Loucy (cell line): ENCODE measurements at regions not wholly inside any gene's neighbourhood (a gene's known extent, or its start where the extent isn't known, plus 50 kb on each side); places are given as distances from the start of the nearest gene placed in this dataset.
"Not testable (repeated sequence)": the region's sequence is repeated elsewhere in the genome, so short reads cannot be mapped to it uniquely, and the experiment has no call there.

ENCODE experiments used
- H2AFZ ChIP-seq: fragments of 200-600 bp; sonication (generic); 2 replicates; pipeline ENCODE4 v1.6.0; 2016; ENCODE audit warnings: antibody characterized with exemption, mild to moderate bottlenecking, low read length, moderate library complexity
- H3F3A ChIP-seq: fragments of 200-600 bp; 2 replicates; pipeline ENCODE4 v1.6.0; 2016; ENCODE audit warnings: antibody characterized with exemption, low read depth, mild to moderate bottlenecking
- H3K27me3 ChIP-seq: fragments of 200-600 bp; sonication (generic); 2 replicates; pipeline ENCODE4 v1.6.1; 2014; ENCODE audit warnings: low read length, mild to moderate bottlenecking; ENCODE audit not compliant: insufficient read depth, poor library complexity, severe bottlenecking
- H3K36me3 ChIP-seq: fragments of 200-600 bp; sonication (generic); 2 replicates; pipeline ENCODE4 v1.6.1; 2016; ENCODE audit warnings: low read length; ENCODE audit not compliant: insufficient read depth
- H3K4me1 ChIP-seq: fragments of 200-600 bp; sonication (generic); 2 replicates; pipeline ENCODE4 v1.5.1; 2014; ENCODE audit warnings: low read length, mild to moderate bottlenecking; ENCODE audit not compliant: insufficient read depth, poor library complexity, severe bottlenecking
- H3K4me2 ChIP-seq: fragments of 200-600 bp; sonication (generic); 2 replicates; pipeline ENCODE4 v1.6.0; 2014; ENCODE audit warnings: antibody characterized with exemption, low read length, low read depth, mild to moderate bottlenecking; ENCODE audit not compliant: poor library complexity, severe bottlenecking
- H3K4me3 ChIP-seq: fragments of 200-600 bp; sonication (generic); 2 replicates; pipeline ENCODE4 v1.5.1; 2014; ENCODE audit warnings: low read length, mild to moderate bottlenecking, mixed read lengths; ENCODE audit not compliant: poor library complexity, severe bottlenecking
- H3K79me2 ChIP-seq: fragments of 200-600 bp; sonication (generic); 2 replicates; pipeline ENCODE4 v1.6.1; 2014; ENCODE audit warnings: low read length; ENCODE audit not compliant: insufficient read depth
- H3K9ac ChIP-seq: fragments of 200-600 bp; sonication (generic); 2 replicates; pipeline ENCODE4 v1.6.0; 2014; ENCODE audit warnings: mild to moderate bottlenecking, low read depth, low read length, moderate library complexity; ENCODE audit not compliant: poor library complexity, severe bottlenecking
- H3K9me2 ChIP-seq: fragments of 200-600 bp; sonication (generic); replicated peaks from 2 replicates; pipeline ENCODE4 v1.6.1; 2016; ENCODE audit warnings: low read depth, low read length, mixed read lengths
- H3K9me3 ChIP-seq: fragments of 200-600 bp; sonication (generic); 2 replicates; pipeline ENCODE4 v1.6.1; 2014; ENCODE audit warnings: mild to moderate bottlenecking, antibody characterized with exemption, low read length, low read depth; ENCODE audit not compliant: insufficient read depth
- H4K20me1 ChIP-seq: fragments of 200-600 bp; sonication (generic); 2 replicates; pipeline ENCODE4 v1.6.0; 2014; ENCODE audit warnings: antibody characterized with exemption, low read length, mild to moderate bottlenecking; ENCODE audit not compliant: insufficient read depth, poor library complexity, severe bottlenecking
- EZH2phosphoT487 ChIP-seq: fragments of 200-600 bp; IDR thresholded peaks from 2 replicates; pipeline ENCODE4 v1.6.1; 2018; ENCODE audit warnings: antibody characterized with exemption, mild to moderate bottlenecking, moderate library complexity, borderline replicate concordance
- TF ChIP-seq, protein P1 (sequence below): fragments of 200-600 bp; sonication (generic); conservative IDR thresholded peaks from 2 replicates; pipeline ENCODE4 v1.5.1; 2014; ENCODE audit warnings: mild to moderate bottlenecking, antibody characterized with exemption, low read length

DNA sequence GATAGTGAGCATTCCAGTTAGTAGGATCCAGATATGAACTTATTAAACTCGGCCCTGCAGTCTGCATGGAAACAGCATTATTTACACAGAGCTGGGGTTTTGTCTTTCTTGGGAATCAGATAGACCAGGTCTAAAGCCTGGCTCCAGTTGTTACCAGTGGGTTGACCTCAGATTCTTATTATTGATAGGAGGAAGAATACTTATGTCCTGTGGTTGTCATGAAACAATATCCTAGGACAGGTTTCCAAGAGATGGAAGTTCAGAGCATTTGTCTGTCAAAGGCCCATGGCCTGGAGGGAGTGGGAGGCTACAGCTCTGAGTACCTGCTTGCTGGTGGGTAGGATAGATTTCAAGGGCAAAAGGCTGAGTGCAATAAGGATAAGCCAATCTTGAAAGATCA is 129.2 kb downstream of the BOD1 start:
- Histone ChIP-seq H3K27me3 (no peaks in the 10 kb centered on the region), H3F3A (no peaks in the 10 kb centered on the region)
- no peak for TF ChIP-seq EZH2phosphoT487
- TF ChIP-seq, protein P1, sequence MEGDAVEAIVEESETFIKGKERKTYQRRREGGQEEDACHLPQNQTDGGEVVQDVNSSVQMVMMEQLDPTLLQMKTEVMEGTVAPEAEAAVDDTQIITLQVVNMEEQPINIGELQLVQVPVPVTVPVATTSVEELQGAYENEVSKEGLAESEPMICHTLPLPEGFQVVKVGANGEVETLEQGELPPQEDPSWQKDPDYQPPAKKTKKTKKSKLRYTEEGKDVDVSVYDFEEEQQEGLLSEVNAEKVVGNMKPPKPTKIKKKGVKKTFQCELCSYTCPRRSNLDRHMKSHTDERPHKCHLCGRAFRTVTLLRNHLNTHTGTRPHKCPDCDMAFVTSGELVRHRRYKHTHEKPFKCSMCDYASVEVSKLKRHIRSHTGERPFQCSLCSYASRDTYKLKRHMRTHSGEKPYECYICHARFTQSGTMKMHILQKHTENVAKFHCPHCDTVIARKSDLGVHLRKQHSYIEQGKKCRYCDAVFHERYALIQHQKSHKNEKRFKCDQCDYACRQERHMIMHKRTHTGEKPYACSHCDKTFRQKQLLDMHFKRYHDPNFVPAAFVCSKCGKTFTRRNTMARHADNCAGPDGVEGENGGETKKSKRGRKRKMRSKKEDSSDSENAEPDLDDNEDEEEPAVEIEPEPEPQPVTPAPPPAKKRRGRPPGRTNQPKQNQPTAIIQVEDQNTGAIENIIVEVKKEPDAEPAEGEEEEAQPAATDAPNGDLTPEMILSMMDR = no peak

DNA sequence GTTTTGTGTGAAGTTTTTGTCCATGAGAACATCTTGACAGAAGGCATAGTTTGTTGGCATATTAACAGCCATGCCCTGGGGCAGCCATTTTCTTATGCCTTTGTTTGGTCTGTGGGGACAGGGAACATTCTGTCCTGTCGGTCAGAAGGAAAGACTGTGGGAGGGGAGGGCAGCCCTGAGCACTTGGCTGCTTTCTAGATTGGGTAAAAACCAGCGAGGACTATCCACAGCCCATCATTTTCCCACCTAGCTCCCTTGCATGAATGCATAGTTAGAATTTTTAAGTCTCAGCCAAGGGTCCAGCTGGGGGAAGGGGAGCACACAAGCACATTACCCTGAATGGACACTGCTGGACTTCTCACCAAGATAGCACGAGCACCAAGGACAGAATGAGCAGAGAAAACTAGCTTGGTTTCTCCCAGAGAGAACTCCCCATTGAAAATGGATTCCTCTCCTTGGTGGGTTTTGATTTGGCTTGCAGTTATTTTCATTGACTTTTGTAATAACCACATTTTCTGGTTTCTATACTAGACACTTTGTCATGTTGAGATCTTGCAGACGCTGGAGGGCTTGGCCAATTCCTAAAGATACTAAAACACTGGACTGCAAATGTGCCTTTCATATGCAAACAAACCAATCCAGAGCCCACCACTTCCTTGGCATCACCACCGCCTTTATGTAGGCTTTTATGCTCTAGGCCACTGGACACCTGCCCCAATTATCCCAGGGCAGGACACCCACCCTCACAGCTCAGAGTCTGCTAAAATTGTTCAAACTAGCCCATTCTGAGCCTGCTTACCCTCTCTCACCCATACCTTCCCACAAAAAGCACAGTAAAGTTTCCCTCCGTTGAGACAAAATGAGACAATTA is 129.9 kb downstream of the BOD1 start:
- no peaks in the 10 kb centered on the region for H3K36me3 ChIP-seq
- no peak overlapping the region for H2AFZ ChIP-seq
- H4K20me1 ChIP-seq = no peaks in the 10 kb centered on the region
- H3K9ac ChIP-seq = no peak overlapping the region
- H3K4me2 ChIP-seq = no peak overlapping the region
- no peaks in the 10 kb centered on the region for H3K27me3 ChIP-seq
- TF ChIP-seq EZH2phosphoT487 = no peak
- TF ChIP-seq, protein P1 = no peak
- H3K79me2 ChIP-seq = no peaks in the 10 kb centered on the region
- H3K4me3 ChIP-seq = no peak overlapping the region
- H3F3A ChIP-seq = no peaks in the 10 kb centered on the region
- H3K9me2 ChIP-seq = no peaks in the 10 kb centered on the region
- H3K9me3 ChIP-seq = no peaks in the 10 kb centered on the region
- no peaks in the 10 kb centered on the region for H3K4me1 ChIP-seq

More for the DNA sequence above, 129.2 kb downstream of the BOD1 start:
- Histone ChIP-seq H3K4me2 (no peak overlapping the region), H3K9me3 (no peaks in the 10 kb centered on the region), H3K4me1 (no peaks in the 10 kb centered on the region), H4K20me1 (no peaks in the 10 kb centered on the region), H3K9ac (no peak overlapping the region), H3K9me2 (no peaks in the 10 kb centered on the region), H2AFZ (no peak overlapping the region), H3K36me3 (no peaks in the 10 kb centered on the region), H3K4me3 (no peak overlapping the region), H3K79me2 (no peaks in the 10 kb centered on the region)

DNA sequence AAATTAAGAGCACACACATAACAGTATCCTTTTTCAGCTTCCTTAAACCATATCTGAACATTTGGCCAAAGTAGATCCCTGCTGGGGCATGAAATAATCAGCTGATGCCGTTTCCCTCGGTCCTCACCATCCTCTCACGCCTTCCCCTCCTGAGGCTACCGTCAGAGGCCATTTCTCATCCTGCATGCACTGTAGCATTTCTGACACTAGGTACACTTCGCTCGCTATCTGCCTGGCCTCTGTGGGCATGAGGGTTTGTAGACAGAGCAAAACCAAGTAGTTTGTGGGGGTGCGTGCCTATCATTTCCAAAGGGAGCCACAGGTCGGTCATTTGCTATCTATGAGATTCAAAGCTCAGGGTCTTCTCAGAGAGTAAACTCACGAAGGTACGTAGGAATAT is 131.9 kb downstream of the BOD1 start:
- H3F3A ChIP-seq = no peaks in the 10 kb centered on the region
- no peaks in the 10 kb centered on the region for H3K27me3 ChIP-seq
- no peak overlapping the region for H3K4me3 ChIP-seq
- H3K36me3 ChIP-seq = no peaks in the 10 kb centered on the region
- no peaks in the 10 kb centered on the region for H3K9me3 ChIP-seq
- TF ChIP-seq, protein P1 = no peak
- TF ChIP-seq EZH2phosphoT487 = no peak
- H3K79me2 ChIP-seq = no peaks in the 10 kb centered on the region
- H3K4me1 ChIP-seq = no peaks in the 10 kb centered on the region
- no peak overlapping the region for H3K4me2 ChIP-seq
- H2AFZ ChIP-seq = no peak overlapping the region
- no peak overlapping the region for H3K9ac ChIP-seq
- H4K20me1 ChIP-seq = no peaks in the 10 kb centered on the region
- H3K9me2 ChIP-seq = no peaks in the 10 kb centered on the region

DNA sequence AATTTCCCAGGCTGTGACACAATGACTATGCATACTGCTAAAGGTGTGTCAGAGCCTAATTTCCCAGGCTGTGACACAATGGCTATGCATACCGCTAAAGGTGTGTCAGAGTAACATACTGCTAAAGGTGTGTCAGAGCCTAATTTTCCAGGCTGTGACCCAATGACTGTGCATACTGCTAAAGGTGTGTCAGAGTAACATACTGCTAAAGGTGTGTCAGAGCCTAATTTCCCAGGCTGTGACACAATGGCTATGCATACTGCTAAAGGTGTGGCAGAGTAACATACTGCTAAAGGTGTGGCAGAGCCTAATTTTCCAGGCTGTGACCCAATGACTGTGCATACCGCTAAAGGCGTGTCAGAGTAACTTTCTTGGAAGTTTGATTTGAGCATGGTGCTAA is 132.9 kb downstream of the BOD1 start:
- H2AFZ ChIP-seq, H3K9me3 ChIP-seq, H3K9me2 ChIP-seq, H3K36me3 ChIP-seq, H3K4me1 ChIP-seq, H3K9ac ChIP-seq, H3F3A ChIP-seq, H3K79me2 ChIP-seq, H3K27me3 ChIP-seq, H3K4me3 ChIP-seq, H4K20me1 ChIP-seq, H3K4me2 ChIP-seq: not testable (repeated sequence)
